ENCODE measurements at regions not wholly inside any gene's neighbourhood (a gene's known extent, or its start where the extent isn't known, plus 50 kb on each side); places are given as distances from the start of the nearest gene placed in this dataset.

GRCh38 chr3:84236261-84236660 lies 722.5 kb upstream of the CADM2 start:
- no peaks in the 10 kb centered on the region for H3K27me3 ChIP-seq
- intact Hi-C loops (cut with DNase I; ENCODE audit: low total_unique reads): no loop called here
- no peaks in the 10 kb centered on the region for H3K9me3 ChIP-seq
- H3K36me3 ChIP-seq (ENCODE audit: low read depth, missing control alignments): no peaks in the 10 kb centered on the region
- no peaks in the 10 kb centered on the region for H3K4me1 ChIP-seq
- DNase-seq: no peak
- no peak overlapping the region for H3K4me3 ChIP-seq
- WGBS, 2 donors: 60 to 66% methylated on average over 4 of the region's 4 CpGs
- TF ChIP-seq CTCF (IDR thresholded peaks at IDR 0.05) (no peak), POLR2A (IDR thresholded peaks at IDR 0.05) (no peak)
- H3K27ac ChIP-seq: no peak overlapping the region

GRCh38 chr3:84245789-84246188 lies 713.0 kb upstream of the CADM2 start:
- WGBS, 2 donors: 33 to 72% methylated on average over 1 of the region's 1 CpG
- no peak for TF ChIP-seq CTCF (IDR thresholded peaks at IDR 0.05)
- TF ChIP-seq POLR2A (IDR thresholded peaks at IDR 0.05): no peak
- no peaks in the 10 kb centered on the region for H3K27me3 ChIP-seq
- no peak for DNase-seq
- no peaks in the 10 kb centered on the region for H3K36me3 ChIP-seq (ENCODE audit: low read depth, missing control alignments)
- no peak overlapping the region for H3K27ac ChIP-seq
- intact Hi-C loops (cut with DNase I; ENCODE audit: low total_unique reads): no loop called here
- H3K9me3 ChIP-seq: no peaks in the 10 kb centered on the region
- no peaks in the 10 kb centered on the region for H3K4me1 ChIP-seq
- H3K4me3 ChIP-seq: no peak overlapping the region

GRCh38 chr3:84260596-84260995 lies 698.2 kb upstream of the CADM2 start:
- Histone ChIP-seq H3K4me3 (no peak overlapping the region), H3K36me3 (ENCODE audit: low read depth, missing control alignments) (no peaks in the 10 kb centered on the region), H3K27ac (no peak overlapping the region), H3K4me1 (no peaks in the 10 kb centered on the region), H3K27me3 (no peaks in the 10 kb centered on the region), H3K9me3 (no peaks in the 10 kb centered on the region)
- intact Hi-C loops (cut with DNase I; ENCODE audit: low total_unique reads): no loop called here
- no peak for TF ChIP-seq CTCF (IDR thresholded peaks at IDR 0.05)
- TF ChIP-seq POLR2A (IDR thresholded peaks at IDR 0.05): no peak
- 84 to 91% methylated on average over 3 of the region's 3 CpGs for WGBS, 2 donors
- no peak for DNase-seq

DNA sequence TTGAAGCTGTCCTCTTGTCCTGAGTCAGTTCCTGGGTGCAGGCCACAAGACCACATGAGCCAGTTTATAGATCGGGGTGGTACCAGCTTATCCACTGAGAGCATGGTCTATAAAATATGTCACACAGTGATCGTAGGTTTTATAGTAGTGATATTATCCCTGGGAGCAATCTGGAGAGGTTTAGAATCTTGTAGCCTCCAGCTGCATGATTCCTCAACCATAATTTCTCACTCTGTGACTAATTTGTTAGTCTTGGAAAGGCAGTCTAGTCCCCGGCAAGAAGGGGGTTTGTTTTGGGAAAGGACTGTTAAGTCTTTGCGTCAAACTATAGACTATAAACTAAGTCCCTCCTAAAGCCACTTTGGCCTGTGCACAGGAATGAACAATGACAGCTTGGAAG lies 693.0 kb upstream of the CADM2 start:
- 90 to 91% methylated on average over 4 of the region's 4 CpGs for WGBS, 2 donors
- intact Hi-C loops (cut with DNase I; ENCODE audit: low total_unique reads): no loop called here
- Histone ChIP-seq H3K27me3 (no peaks in the 10 kb centered on the region), H3K9me3 (no peaks in the 10 kb centered on the region), H3K4me1 (no peaks in the 10 kb centered on the region), H3K4me3 (no peak overlapping the region), H3K36me3 (ENCODE audit: low read depth, missing control alignments) (no peaks in the 10 kb centered on the region), H3K27ac (no peak overlapping the region)
- TF ChIP-seq CTCF (IDR thresholded peaks at IDR 0.05) (no peak), POLR2A (IDR thresholded peaks at IDR 0.05) (no peak)
- DNase-seq: no peak

DNA sequence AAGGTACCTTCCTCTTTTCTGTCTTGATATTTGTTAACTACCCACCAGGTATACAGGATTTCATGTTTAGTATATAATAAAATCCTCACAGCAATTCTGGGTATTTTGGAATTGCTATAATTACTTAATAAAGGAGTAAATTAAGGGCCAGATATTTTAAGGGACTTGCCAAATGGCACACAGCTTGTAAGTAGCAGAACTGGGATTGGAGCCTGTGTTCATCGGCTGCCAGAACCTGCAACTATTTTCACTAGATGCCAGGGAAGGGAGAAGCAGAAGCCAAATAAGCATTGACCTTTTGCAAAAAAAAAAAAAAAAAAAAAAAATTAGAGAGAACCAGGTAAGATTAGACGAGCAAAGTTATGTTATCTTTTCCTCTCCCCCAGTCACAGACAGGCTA lies 683.3 kb upstream of the CADM2 start:
- Histone ChIP-seq H3K27ac (no peak overlapping the region), H3K4me3 (no peak overlapping the region), H3K9me3 (no peaks in the 10 kb centered on the region), H3K36me3 (ENCODE audit: low read depth, missing control alignments) (no peaks in the 10 kb centered on the region), H3K27me3 (no peaks in the 10 kb centered on the region), H3K4me1 (no peaks in the 10 kb centered on the region)
- WGBS, 2 donors: 59 to 76% methylated on average over 2 of the region's 2 CpGs
- no peak for TF ChIP-seq POLR2A (IDR thresholded peaks at IDR 0.05)
- no peak for TF ChIP-seq CTCF (IDR thresholded peaks at IDR 0.05)
- DNase-seq: no peak
- intact Hi-C loops (cut with DNase I; ENCODE audit: low total_unique reads): no loop called here

Measured in testis (tissue), 2 donors.